Liver (tissue), 8 donors: ENCODE measurements at regions not wholly inside any gene's neighbourhood (a gene's known extent, or its start where the extent isn't known, plus 50 kb on each side); places are given as distances from the start of the nearest gene placed in this dataset.

Experiments
- DNase-seq: peaks from one replicate; pipeline ENCODE4 v3.0.0-alpha.2; 2017; ENCODE audit warnings: low spot score
- H3K27ac ChIP-seq, 2 donors: one replicate each; pipeline ENCODE4 v1.7.0; 2013; ENCODE audit warnings: inconsistent platforms in 2 of 2, low read length in 2 of 2, control low read depth in 1 of 2, low read depth in 1 of 2, mild to moderate bottlenecking in 1 of 2
- H3K27me3 ChIP-seq, 4 donors: one replicate each; pipeline versions ENCODE4 v1.6.1 to v1.7.0; 2013; ENCODE audit warnings: low read length in 3 of 4, inconsistent platforms in 1 of 4, mild to moderate bottlenecking in 1 of 4, moderate library complexity in 1 of 4; ENCODE audit not compliant: control insufficient read depth in 4 of 4, insufficient read depth in 4 of 4
- H3K36me3 ChIP-seq, 4 donors: one replicate each; pipeline versions ENCODE4 v1.6.1 to v1.7.0; 2013; ENCODE audit warnings: low read length in 3 of 4, mild to moderate bottlenecking in 3 of 4, low read depth in 1 of 4, moderate library complexity in 1 of 4; ENCODE audit not compliant: control insufficient read depth in 4 of 4, insufficient read depth in 3 of 4
- H3K4me1 ChIP-seq, 4 donors: one replicate each; pipeline versions ENCODE4 v1.6.1 to v1.7.0; 2013; ENCODE audit warnings: low read length in 3 of 4, mild to moderate bottlenecking in 3 of 4, moderate library complexity in 1 of 4; ENCODE audit not compliant: control insufficient read depth in 4 of 4, insufficient read depth in 4 of 4
- H3K4me3 ChIP-seq, 3 donors: one replicate each; pipeline versions ENCODE4 v1.6.1 to v1.7.0; 2013; ENCODE audit warnings: low read length in 3 of 3, control low read depth in 1 of 3, low read depth in 1 of 3, mild to moderate bottlenecking in 1 of 3
- H3K9ac ChIP-seq, 2 donors: one replicate each; pipeline ENCODE4 v1.7.0; 2013; ENCODE audit warnings: low read length in 2 of 2, mild to moderate bottlenecking in 2 of 2, moderate library complexity in 2 of 2, control low read depth in 1 of 2, low read depth in 1 of 2
- H3K9me3 ChIP-seq, 4 donors: one replicate each; pipeline versions ENCODE4 v1.6.1 to v1.7.0; 2013; ENCODE audit warnings: low read length in 3 of 4; ENCODE audit not compliant: control insufficient read depth in 4 of 4
- HNF4A ChIP-seq, 2 donors: conservative IDR thresholded peaks; 2 replicates each; pipeline ENCODE4 v1.6.1; 2016; ENCODE audit warnings: antibody characterized with exemption in 2 of 2, mild to moderate bottlenecking in 2 of 2
- HNF4G ChIP-seq: IDR thresholded peaks from 2 replicates; pipeline ENCODE4 v1.6.1; 2016; ENCODE audit warnings: antibody characterized with exemption
- JUND ChIP-seq, 2 donors: IDR thresholded peaks; 2 replicates each; pipeline ENCODE4 v1.6.1; 2016; ENCODE audit warnings: antibody characterized with exemption in 2 of 2
- RXRA ChIP-seq, 2 donors: IDR thresholded peaks; 2 replicates each; pipeline ENCODE4 v1.6.1; 2017 to 2018; ENCODE audit warnings: antibody characterized with exemption in 2 of 2, mild to moderate bottlenecking in 1 of 2
- SP1 ChIP-seq: IDR thresholded peaks from 2 replicates; pipeline ENCODE4 v1.6.1; 2018; ENCODE audit warnings: antibody characterized with exemption, mild to moderate bottlenecking
- YY1 ChIP-seq: IDR thresholded peaks from 2 replicates; pipeline ENCODE4 v1.6.1; 2016; ENCODE audit warnings: antibody characterized with exemption, mild to moderate bottlenecking
- WGBS: extraction: QIAGEN DNeasy Blood & Tissue Kit; methylation state at CpG from one replicate; pipeline ENCODE4 v1.1.7; 2013; 5-methylcytosine and 5-hydroxymethylcytosine counted together
- TF ChIP-seq, protein P1 (sequence below): IDR thresholded peaks from 2 replicates; pipeline ENCODE4 v1.6.1; 2016; ENCODE audit warnings: antibody characterized with exemption, mild to moderate bottlenecking
- TF ChIP-seq, protein P2 (sequence below): IDR thresholded peaks from 2 replicates; pipeline ENCODE4 v1.6.1; 2016; ENCODE audit warnings: antibody characterized with exemption
- TF ChIP-seq, protein P3 (sequence below): IDR thresholded peaks from 2 replicates; pipeline ENCODE4 v1.6.1; 2016; ENCODE audit warnings: antibody characterized with exemption
- TF ChIP-seq, protein P4 (sequence below): fragments of 150-350 bp; IDR thresholded peaks from 2 replicates; pipeline ENCODE4 v1.5.1; 2017; ENCODE audit warnings: improper control_type of control experiment, low read depth, low read length; ENCODE audit not compliant: missing input control
- donor health status: healthy.
- donor health status: healthy.
- donor health status: healthy.
- donor health status: healthy.
- donor health status: healthy.

DNA sequence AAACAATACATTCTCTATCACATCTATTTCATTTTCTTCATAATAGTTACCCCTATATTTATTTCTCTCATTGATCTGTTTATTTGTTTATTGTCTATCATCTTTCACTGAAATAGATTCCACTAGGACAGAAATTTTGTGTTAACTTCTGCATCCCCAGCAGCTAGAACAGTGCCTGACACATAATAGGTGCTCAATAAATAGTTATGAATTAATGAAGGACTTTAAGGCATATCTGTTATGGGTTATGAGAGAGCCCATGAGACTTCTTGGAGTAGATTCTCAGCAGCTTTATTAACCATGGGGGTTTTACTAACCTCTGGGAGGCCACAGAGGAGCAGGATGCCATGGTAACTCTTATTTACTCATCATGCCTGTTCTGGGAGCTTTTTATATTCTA is 144.6 kb downstream of the CDC42EP3 start (continued):
- TF ChIP-seq, protein P1, sequence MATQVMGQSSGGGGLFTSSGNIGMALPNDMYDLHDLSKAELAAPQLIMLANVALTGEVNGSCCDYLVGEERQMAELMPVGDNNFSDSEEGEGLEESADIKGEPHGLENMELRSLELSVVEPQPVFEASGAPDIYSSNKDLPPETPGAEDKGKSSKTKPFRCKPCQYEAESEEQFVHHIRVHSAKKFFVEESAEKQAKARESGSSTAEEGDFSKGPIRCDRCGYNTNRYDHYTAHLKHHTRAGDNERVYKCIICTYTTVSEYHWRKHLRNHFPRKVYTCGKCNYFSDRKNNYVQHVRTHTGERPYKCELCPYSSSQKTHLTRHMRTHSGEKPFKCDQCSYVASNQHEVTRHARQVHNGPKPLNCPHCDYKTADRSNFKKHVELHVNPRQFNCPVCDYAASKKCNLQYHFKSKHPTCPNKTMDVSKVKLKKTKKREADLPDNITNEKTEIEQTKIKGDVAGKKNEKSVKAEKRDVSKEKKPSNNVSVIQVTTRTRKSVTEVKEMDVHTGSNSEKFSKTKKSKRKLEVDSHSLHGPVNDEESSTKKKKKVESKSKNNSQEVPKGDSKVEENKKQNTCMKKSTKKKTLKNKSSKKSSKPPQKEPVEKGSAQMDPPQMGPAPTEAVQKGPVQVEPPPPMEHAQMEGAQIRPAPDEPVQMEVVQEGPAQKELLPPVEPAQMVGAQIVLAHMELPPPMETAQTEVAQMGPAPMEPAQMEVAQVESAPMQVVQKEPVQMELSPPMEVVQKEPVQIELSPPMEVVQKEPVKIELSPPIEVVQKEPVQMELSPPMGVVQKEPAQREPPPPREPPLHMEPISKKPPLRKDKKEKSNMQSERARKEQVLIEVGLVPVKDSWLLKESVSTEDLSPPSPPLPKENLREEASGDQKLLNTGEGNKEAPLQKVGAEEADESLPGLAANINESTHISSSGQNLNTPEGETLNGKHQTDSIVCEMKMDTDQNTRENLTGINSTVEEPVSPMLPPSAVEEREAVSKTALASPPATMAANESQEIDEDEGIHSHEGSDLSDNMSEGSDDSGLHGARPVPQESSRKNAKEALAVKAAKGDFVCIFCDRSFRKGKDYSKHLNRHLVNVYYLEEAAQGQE, result no peak
- TF ChIP-seq YY1, result no peak

DNA sequence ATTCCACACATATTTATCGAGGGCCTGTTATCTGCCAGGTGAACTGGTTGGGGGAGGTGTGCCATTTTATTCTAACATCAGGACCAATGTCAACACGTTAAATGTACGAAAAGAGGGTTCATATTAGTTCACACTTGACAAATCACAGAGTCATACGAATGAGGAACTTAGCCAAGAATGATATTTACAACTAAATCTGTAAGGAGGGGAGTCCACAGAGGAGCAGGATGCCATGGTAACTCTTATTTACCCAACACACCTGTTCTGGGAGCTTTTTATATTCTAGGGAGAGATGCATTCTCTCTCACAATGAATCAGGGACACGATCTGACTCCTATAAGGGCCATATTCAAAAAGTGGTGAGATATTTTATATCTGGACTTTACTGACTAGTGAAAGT is 144.1 kb downstream of the CDC42EP3 start:
- DNase-seq, result no peak
- 73% methylated on average over 5 of the region's 5 CpGs for WGBS
- peaks cover 2 to 12% (median 8%) of the 10 kb centered on the region in 4 donors for H3K4me1 ChIP-seq
- H3K9ac ChIP-seq, result no peak overlapping the region
- no peaks in the 10 kb centered on the region for H3K9me3 ChIP-seq
- TF ChIP-seq, protein P2, sequence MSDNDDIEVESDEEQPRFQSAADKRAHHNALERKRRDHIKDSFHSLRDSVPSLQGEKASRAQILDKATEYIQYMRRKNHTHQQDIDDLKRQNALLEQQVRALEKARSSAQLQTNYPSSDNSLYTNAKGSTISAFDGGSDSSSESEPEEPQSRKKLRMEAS, result no peak
- TF ChIP-seq HNF4G, result no peak
- TF ChIP-seq, protein P3, sequence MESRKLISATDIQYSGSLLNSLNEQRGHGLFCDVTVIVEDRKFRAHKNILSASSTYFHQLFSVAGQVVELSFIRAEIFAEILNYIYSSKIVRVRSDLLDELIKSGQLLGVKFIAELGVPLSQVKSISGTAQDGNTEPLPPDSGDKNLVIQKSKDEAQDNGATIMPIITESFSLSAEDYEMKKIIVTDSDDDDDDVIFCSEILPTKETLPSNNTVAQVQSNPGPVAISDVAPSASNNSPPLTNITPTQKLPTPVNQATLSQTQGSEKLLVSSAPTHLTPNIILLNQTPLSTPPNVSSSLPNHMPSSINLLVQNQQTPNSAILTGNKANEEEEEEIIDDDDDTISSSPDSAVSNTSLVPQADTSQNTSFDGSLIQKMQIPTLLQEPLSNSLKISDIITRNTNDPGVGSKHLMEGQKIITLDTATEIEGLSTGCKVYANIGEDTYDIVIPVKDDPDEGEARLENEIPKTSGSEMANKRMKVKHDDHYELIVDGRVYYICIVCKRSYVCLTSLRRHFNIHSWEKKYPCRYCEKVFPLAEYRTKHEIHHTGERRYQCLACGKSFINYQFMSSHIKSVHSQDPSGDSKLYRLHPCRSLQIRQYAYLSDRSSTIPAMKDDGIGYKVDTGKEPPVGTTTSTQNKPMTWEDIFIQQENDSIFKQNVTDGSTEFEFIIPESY, result no peak
- no peak for TF ChIP-seq JUND (IDR thresholded peaks at IDR 0.05)
- H3K4me3 ChIP-seq, result no peak overlapping the region
- H3K27ac ChIP-seq, result no peak overlapping the region
- no peaks in the 10 kb centered on the region for H3K27me3 ChIP-seq
- H3K36me3 ChIP-seq, result no peaks in the 10 kb centered on the region

DNA sequence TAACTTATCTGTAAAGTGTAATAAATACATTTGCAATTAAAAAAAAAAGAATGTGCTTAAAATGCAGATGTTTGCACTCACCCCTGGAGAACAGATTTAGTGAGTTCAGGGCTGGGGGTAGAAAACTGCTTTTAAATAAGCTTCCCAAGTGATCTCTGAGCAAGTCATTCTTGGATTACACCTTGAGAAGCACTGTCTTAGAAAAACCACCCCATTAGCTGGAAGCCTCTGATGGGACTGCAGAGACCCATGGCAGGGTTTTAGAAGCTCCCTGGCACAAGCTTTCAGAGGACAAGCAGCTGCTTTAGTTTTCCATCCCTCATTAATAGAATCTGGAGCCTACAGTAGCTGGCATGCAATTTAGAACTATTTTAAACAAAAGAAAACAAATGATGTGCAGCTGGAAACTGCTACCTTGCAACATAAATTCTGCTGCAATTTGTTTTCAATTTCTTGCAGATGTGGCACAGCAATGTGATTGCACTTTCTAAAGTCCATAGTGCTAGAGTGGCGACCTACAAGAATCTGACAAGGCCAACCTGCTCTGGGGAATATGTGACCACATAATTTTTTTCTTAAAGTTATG is 141.5 kb downstream of the CDC42EP3 start:
- Histone ChIP-seq H3K9ac (no peak overlapping the region), H3K27ac (no peak overlapping the region), H3K4me1 (peaks cover 0 to 2% (median 0%) of the 10 kb centered on the region in 4 donors), H3K36me3 (no peaks in the 10 kb centered on the region), H3K27me3 (no peaks in the 10 kb centered on the region), H3K4me3 (no peak overlapping the region), H3K9me3 (no peaks in the 10 kb centered on the region)
- TF ChIP-seq, protein P1, result no peak
- no peak for TF ChIP-seq HNF4A (conservative IDR thresholded peaks at IDR 0.05)
- TF ChIP-seq, protein P4, sequence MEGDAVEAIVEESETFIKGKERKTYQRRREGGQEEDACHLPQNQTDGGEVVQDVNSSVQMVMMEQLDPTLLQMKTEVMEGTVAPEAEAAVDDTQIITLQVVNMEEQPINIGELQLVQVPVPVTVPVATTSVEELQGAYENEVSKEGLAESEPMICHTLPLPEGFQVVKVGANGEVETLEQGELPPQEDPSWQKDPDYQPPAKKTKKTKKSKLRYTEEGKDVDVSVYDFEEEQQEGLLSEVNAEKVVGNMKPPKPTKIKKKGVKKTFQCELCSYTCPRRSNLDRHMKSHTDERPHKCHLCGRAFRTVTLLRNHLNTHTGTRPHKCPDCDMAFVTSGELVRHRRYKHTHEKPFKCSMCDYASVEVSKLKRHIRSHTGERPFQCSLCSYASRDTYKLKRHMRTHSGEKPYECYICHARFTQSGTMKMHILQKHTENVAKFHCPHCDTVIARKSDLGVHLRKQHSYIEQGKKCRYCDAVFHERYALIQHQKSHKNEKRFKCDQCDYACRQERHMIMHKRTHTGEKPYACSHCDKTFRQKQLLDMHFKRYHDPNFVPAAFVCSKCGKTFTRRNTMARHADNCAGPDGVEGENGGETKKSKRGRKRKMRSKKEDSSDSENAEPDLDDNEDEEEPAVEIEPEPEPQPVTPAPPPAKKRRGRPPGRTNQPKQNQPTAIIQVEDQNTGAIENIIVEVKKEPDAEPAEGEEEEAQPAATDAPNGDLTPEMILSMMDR, result no peak
- no peak for TF ChIP-seq RXRA (IDR thresholded peaks at IDR 0.05)
- TF ChIP-seq, protein P3, result no peak
- no peak for TF ChIP-seq SP1
- no peak for DNase-seq
- WGBS, result 90% methylated on average over 1 of the region's 1 CpG
